Panc1 (cell line): ENCODE measurements at regions not wholly inside any gene's neighbourhood (a gene's known extent, or its start where the extent isn't known, plus 50 kb on each side); places are given as distances from the start of the nearest gene placed in this dataset.

Source experiments
- CTCF ChIP-seq: fragments of 450-650 bp; IDR thresholded peaks from 2 replicates; pipeline ENCODE4 v1.5.1; 2017; ENCODE audit warnings: mild to moderate bottlenecking
- POLR2AphosphoS5 ChIP-seq: IDR thresholded peaks from 2 replicates; pipeline ENCODE4 v1.6.1; 2012; ENCODE audit warnings: mild to moderate bottlenecking, low read depth, low read length, moderate library complexity
- TCF7L2 ChIP-seq: IDR thresholded peaks from 2 replicates; pipeline ENCODE4 v1.6.1; 2011; ENCODE audit warnings: mild to moderate bottlenecking, low read depth, low read length, inconsistent platforms

- TF ChIP-seq CTCF (no peak), POLR2AphosphoS5 (no peak), TCF7L2 (no peak)
Measured at GRCh38 chr6:19142275-19142674, 694.9 kb upstream of the ID4 start.
